H1 (cell line): ENCODE measurements at regions not wholly inside any gene's neighbourhood (a gene's known extent, or its start where the extent isn't known, plus 50 kb on each side); places are given as distances from the start of the nearest gene placed in this dataset.

Source experiments
- CTCF ChIA-PET: fragments of 300-600 bp; sonication (Branson Sonifier 250); formaldehyde crosslinking; loops from one replicate; lab custom pipeline; 2021; ENCODE audit not compliant: partially characterized antibody; lab: Charles Lee
- POLR2A ChIA-PET: fragments of 300-600 bp; sonication (Branson Sonifier 250); formaldehyde crosslinking; loops from one replicate; lab custom pipeline; 2021; ENCODE audit warnings: inconsistent platforms; ENCODE audit not compliant: partially characterized antibody; lab: Charles Lee
- DNase-seq, 2 experiments: peaks; one replicate each; pipeline versions ENCODE4 v3.0.0 to v3.0.0-alpha.2; 2010 to 2022; ENCODE audit warnings: low spot score in 2 of 2, low read depth in 1 of 2, mixed read lengths in 1 of 2
- FAIRE-seq: peaks from 2 replicates; lab custom pipeline; 2011; peaks lifted over from hg19 to GRCh38; lab: Jason Lieb, UNC
- H2AFZ ChIP-seq: 2 replicates; pipeline ENCODE4 v1.8.1; 2012; ENCODE audit warnings: low read length, inconsistent platforms
- H2AK5ac ChIP-seq: 2 replicates; pipeline ENCODE4 v1.6.1; 2013; ENCODE audit warnings: low read depth, low read length
- H2BK120ac ChIP-seq: replicated peaks from 2 replicates; pipeline ENCODE3; 2013; ENCODE audit warnings: low read depth, low read length, inconsistent platforms
- H2BK12ac ChIP-seq: 2 replicates; pipeline ENCODE4 v1.6.1; 2013; ENCODE audit warnings: low read depth, low read length
- H2BK15ac ChIP-seq: 2 replicates; pipeline ENCODE4 v1.6.1; 2013; ENCODE audit warnings: low read length
- H2BK20ac ChIP-seq: 2 replicates; pipeline ENCODE4 v1.6.1; 2013; ENCODE audit warnings: low read length
- H2BK5ac ChIP-seq: 2 replicates; pipeline ENCODE4 v1.6.1; 2013; ENCODE audit warnings: low read depth, low read length
- H3K14ac ChIP-seq: 2 replicates; pipeline ENCODE4 v1.6.1; 2013; ENCODE audit warnings: inconsistent platforms; ENCODE audit not compliant: insufficient read length
- H3K18ac ChIP-seq: 2 replicates; pipeline ENCODE4 v1.6.1; 2013; ENCODE audit warnings: low read length; ENCODE audit errors: extremely low read depth
- H3K23ac ChIP-seq: 2 replicates; pipeline ENCODE4 v1.6.1; 2013; ENCODE audit warnings: inconsistent platforms; ENCODE audit not compliant: insufficient read length
- H3K23me2 ChIP-seq: 2 replicates; pipeline ENCODE4 v1.6.1; 2013; ENCODE audit warnings: low read depth, low read length
- H3K27ac ChIP-seq: 2 replicates; pipeline ENCODE4 v1.6.1; 2011; ENCODE audit warnings: low read depth, low read length, inconsistent platforms
- H3K27me3 ChIP-seq, 4 experiments: replicated peaks in 1 of 4; 1 replicate in 1 of 4; 2 replicates in 3 of 4; pipeline versions ENCODE4 v1.6.1 to v1.8.1; 2011 to 2013; ENCODE audit warnings: low read length in 3 of 4, mild to moderate bottlenecking in 3 of 4, inconsistent platforms in 2 of 4, mixed read lengths in 2 of 4, moderate library complexity in 1 of 4; ENCODE audit not compliant: control insufficient read depth in 3 of 4, insufficient read depth in 3 of 4; ENCODE audit errors: extremely low read depth in 1 of 4
- H3K36me3 ChIP-seq, 4 experiments: 2 replicates each; pipeline versions ENCODE4 v1.6.1 to v1.8.1; 2011 to 2013; ENCODE audit warnings: mild to moderate bottlenecking in 4 of 4, low read length in 3 of 4, moderate library complexity in 2 of 4, control low read depth in 1 of 4, inconsistent platforms in 1 of 4; ENCODE audit not compliant: insufficient read depth in 4 of 4, control insufficient read depth in 2 of 4
- H3K4ac ChIP-seq: replicated peaks from 2 replicates; pipeline ENCODE3; 2013; ENCODE audit warnings: low read length, low read depth, mixed read lengths, inconsistent platforms; ENCODE audit not compliant: insufficient read length
- H3K4me1 ChIP-seq, 4 experiments: replicated peaks in 1 of 4; 1 replicate in 1 of 4; 2 replicates in 3 of 4; pipeline versions ENCODE4 v1.6.1 to v1.8.1; 2011 to 2013; ENCODE audit warnings: low read length in 3 of 4, inconsistent platforms in 2 of 4, mixed read lengths in 1 of 4; ENCODE audit not compliant: insufficient read depth in 4 of 4, control insufficient read depth in 3 of 4
- H3K4me2 ChIP-seq, 2 experiments: 2 replicates each; pipeline versions ENCODE4 v1.6.1 to v1.8.1; 2011 to 2013; ENCODE audit warnings: low read depth in 2 of 2, low read length in 2 of 2, control low read depth in 1 of 2, inconsistent platforms in 1 of 2, mild to moderate bottlenecking in 1 of 2; ENCODE audit not compliant: insufficient read depth in 1 of 2
- H3K4me3 ChIP-seq, 4 experiments: fragments of 200-600, 300-600 bp in 1 of 4; sonication (generic), shearing (Covaris generic), sonication (Bioruptor Twin) in 1 of 4; 2 replicates each; pipeline versions ENCODE4 v1.5.1 to v1.8.1; 2011 to 2016; ENCODE audit warnings: low read length in 4 of 4, low read depth in 3 of 4, control low read depth in 2 of 4, inconsistent platforms in 2 of 4, mild to moderate bottlenecking in 2 of 4, mixed read lengths in 1 of 4, moderate library complexity in 1 of 4; ENCODE audit not compliant: insufficient read depth in 2 of 4; ENCODE audit errors: extremely low read depth in 1 of 4
- H3K56ac ChIP-seq: replicated peaks from 2 replicates; pipeline ENCODE3; 2013; ENCODE audit warnings: low read depth, mild to moderate bottlenecking, mixed read lengths, low read length, inconsistent platforms; ENCODE audit not compliant: insufficient read length
- H3K79me1 ChIP-seq: 2 replicates; pipeline ENCODE4 v1.6.1; 2013; ENCODE audit warnings: low read depth, low read length, control low read depth
- H3K79me2 ChIP-seq, 2 experiments: 2 replicates each; pipeline versions ENCODE4 v1.6.1 to v1.8.1; 2012 to 2013; ENCODE audit warnings: low read length in 2 of 2, mild to moderate bottlenecking in 2 of 2, inconsistent platforms in 1 of 2; ENCODE audit not compliant: insufficient read depth in 2 of 2, control insufficient read depth in 1 of 2
- H3K9ac ChIP-seq, 4 experiments: replicated peaks in 1 of 4; 1 replicate in 1 of 4; 2 replicates in 3 of 4; pipeline versions ENCODE4 v1.6.1 to v1.8.1; 2011 to 2013; ENCODE audit warnings: low read depth in 3 of 4, low read length in 3 of 4, control low read depth in 2 of 4, mild to moderate bottlenecking in 2 of 4, moderate library complexity in 2 of 4, inconsistent platforms in 1 of 4; ENCODE audit errors: extremely low read depth in 1 of 4
- H3K9me3 ChIP-seq, 2 experiments: 2 replicates each; pipeline versions ENCODE4 v1.6.1 to v1.8.1; 2012 to 2013; ENCODE audit warnings: mild to moderate bottlenecking in 2 of 2, moderate library complexity in 2 of 2, control low read depth in 1 of 2, inconsistent platforms in 1 of 2, low read depth in 1 of 2, low read length in 1 of 2, mixed read lengths in 1 of 2; ENCODE audit not compliant: insufficient read depth in 2 of 2
- H4K20me1 ChIP-seq, 2 experiments: replicated peaks in 1 of 2; 2 replicates each; pipeline versions ENCODE3 to v1.8.1; 2011 to 2013; ENCODE audit warnings: inconsistent platforms in 2 of 2, low read length in 2 of 2, mild to moderate bottlenecking in 1 of 2; ENCODE audit not compliant: insufficient read depth in 2 of 2, control insufficient read depth in 1 of 2
- H4K5ac ChIP-seq: 2 replicates; pipeline ENCODE4 v1.6.1; 2013; ENCODE audit warnings: low read length, low read depth, mixed read lengths, inconsistent platforms; ENCODE audit not compliant: insufficient read length
- H4K8ac ChIP-seq: 2 replicates; pipeline ENCODE4 v1.8.0; 2013; ENCODE audit warnings: mild to moderate bottlenecking, moderate library complexity, low read length, inconsistent platforms; ENCODE audit not compliant: insufficient read depth; ENCODE audit errors: extremely low read depth
- H4K91ac ChIP-seq: replicated peaks from 2 replicates; pipeline ENCODE3; 2013; ENCODE audit warnings: low read length, mixed read lengths, inconsistent platforms; ENCODE audit not compliant: insufficient read length
- ATF2 ChIP-seq: IDR thresholded peaks from 2 replicates; pipeline ENCODE4 v1.6.1; 2012; ENCODE audit warnings: low read length, inconsistent platforms
- CBX8 ChIP-seq: fragments of 300-800, 300-1000 bp; sonication (generic); IDR thresholded peaks from 2 replicates; pipeline ENCODE4 v1.7.1; 2016; ENCODE audit warnings: low read depth, low read length, borderline replicate concordance
- CHD1 ChIP-seq: IDR thresholded peaks from 2 replicates; pipeline ENCODE4 v1.6.1; 2012; ENCODE audit warnings: low read depth, low read length, improper control_type of control experiment
- CHD2 ChIP-seq: IDR thresholded peaks from 2 replicates; pipeline ENCODE4 v1.6.1; 2012; ENCODE audit warnings: low read length, improper control_type of control experiment
- PHF8 ChIP-seq: fragments of 200-600 bp; sonication (generic); conservative IDR thresholded peaks from 2 replicates; pipeline ENCODE4 v1.7.1; 2012; ENCODE audit warnings: low read depth, mild to moderate bottlenecking, inconsistent platforms, low read length, moderate library complexity
- RAD21 ChIP-seq, 2 experiments: IDR thresholded peaks in 1 of 2; conservative IDR thresholded peaks in 1 of 2; 2 replicates each; pipeline ENCODE4 v1.6.1; 2011; ENCODE audit warnings: low read depth in 2 of 2, low read length in 2 of 2, improper control_type of control experiment in 1 of 2, inconsistent platforms in 1 of 2, mild to moderate bottlenecking in 1 of 2, moderate library complexity in 1 of 2
- SUZ12 ChIP-seq: fragments of 200-600 bp; sonication (generic); IDR thresholded peaks from 2 replicates; pipeline ENCODE4 v1.6.1; 2012; ENCODE audit warnings: mild to moderate bottlenecking, inconsistent platforms, low read length, moderate library complexity, mixed read lengths
- TEAD4 ChIP-seq: IDR thresholded peaks from 2 replicates; pipeline ENCODE4 v1.6.1; 2012; ENCODE audit warnings: low read depth, low read length, inconsistent platforms, mixed read lengths
- WGBS, 2 experiments: shearing (Covaris generic) in 1 of 2; methylation state at CpG; one replicate each; pipeline versions ENCODE4 v1.1.6 to v1.1.7; 2013 to 2015; ENCODE audit warnings: low lambda C conversion rate in 2 of 2, mixed read lengths in 2 of 2, inconsistent platforms in 1 of 2, low coverage in 1 of 2, missing lambda C conversion rate in 1 of 2; ENCODE audit not compliant: insufficient replicate concordance in 2 of 2, insufficient coverage in 1 of 2, insufficient read length in 1 of 2; ENCODE audit errors: extremely low coverage in 1 of 2, missing lambda C conversion rate in 1 of 2; 5-methylcytosine and 5-hydroxymethylcytosine counted together
- TF ChIP-seq, protein P1 (sequence below), 3 experiments: IDR thresholded peaks; 1 replicate in 2 of 3; 2 replicates in 1 of 3; pipeline versions ENCODE4 v1.5.1 to v1.6.1; 2011; ENCODE audit warnings: low read length in 3 of 3, mild to moderate bottlenecking in 3 of 3, inconsistent platforms in 2 of 3, low read depth in 1 of 3, moderate library complexity in 1 of 3; ENCODE audit not compliant: insufficient read depth in 1 of 3; ENCODE audit errors: control extremely low read depth in 1 of 3

- Histone ChIP-seq H3K36me3 (no peaks in the 10 kb centered on the region), H3K27ac (no peak overlapping the region), H3K18ac (no peak overlapping the region), H3K9ac (no peak overlapping the region), H4K20me1 (no peaks in the 10 kb centered on the region), H3K4me1 (no peaks in the 10 kb centered on the region), H3K56ac (no peak overlapping the region), H4K91ac (no peak overlapping the region), H2BK5ac (no peak overlapping the region), H3K14ac (no peak overlapping the region), H2AK5ac (no peak overlapping the region), H4K8ac (no peak overlapping the region; the same call in 1 of the 2 replicates), H3K4ac (no peak overlapping the region), H2BK12ac (0 out of 2 replicates have a peak overlapping the region, but pooled peaks have one; percentile 50), H3K23me2 (no peaks in the 10 kb centered on the region), H2BK20ac (no peak overlapping the region), H3K4me2 (no peak overlapping the region), H3K79me1 (no peaks in the 10 kb centered on the region), H3K4me3 (no peak overlapping the region), H3K23ac (no peak overlapping the region), H3K27me3 (no peaks in the 10 kb centered on the region), H3K79me2 (no peaks in the 10 kb centered on the region), H3K9me3 (no peaks in the 10 kb centered on the region), H2AFZ (peak overlapping the region; percentile 95), H2BK15ac (no peak overlapping the region), H4K5ac (no peak overlapping the region), H2BK120ac (no peak overlapping the region)
- ChIA-PET CTCF (interaction anchor here (0.6 to 1.9 kb wide), 23 partner anchors 9 to 1050 kb away, joined by 3 to 7 read pairs (median 3); no protein-coding TSS in a partner anchor), POLR2A (no interaction called here)
- 77% methylated on average over 4 of the region's 4 CpGs; no CpG with 5 or more reads in 1 of the 2 experiments for WGBS, 2 experiments
- DNase-seq (peak; percentile 54 to 69), FAIRE-seq (peak; percentile 88)
- no peak for TF ChIP-seq CHD2
- TF ChIP-seq CHD1 = no peak
- TF ChIP-seq, protein P1, sequence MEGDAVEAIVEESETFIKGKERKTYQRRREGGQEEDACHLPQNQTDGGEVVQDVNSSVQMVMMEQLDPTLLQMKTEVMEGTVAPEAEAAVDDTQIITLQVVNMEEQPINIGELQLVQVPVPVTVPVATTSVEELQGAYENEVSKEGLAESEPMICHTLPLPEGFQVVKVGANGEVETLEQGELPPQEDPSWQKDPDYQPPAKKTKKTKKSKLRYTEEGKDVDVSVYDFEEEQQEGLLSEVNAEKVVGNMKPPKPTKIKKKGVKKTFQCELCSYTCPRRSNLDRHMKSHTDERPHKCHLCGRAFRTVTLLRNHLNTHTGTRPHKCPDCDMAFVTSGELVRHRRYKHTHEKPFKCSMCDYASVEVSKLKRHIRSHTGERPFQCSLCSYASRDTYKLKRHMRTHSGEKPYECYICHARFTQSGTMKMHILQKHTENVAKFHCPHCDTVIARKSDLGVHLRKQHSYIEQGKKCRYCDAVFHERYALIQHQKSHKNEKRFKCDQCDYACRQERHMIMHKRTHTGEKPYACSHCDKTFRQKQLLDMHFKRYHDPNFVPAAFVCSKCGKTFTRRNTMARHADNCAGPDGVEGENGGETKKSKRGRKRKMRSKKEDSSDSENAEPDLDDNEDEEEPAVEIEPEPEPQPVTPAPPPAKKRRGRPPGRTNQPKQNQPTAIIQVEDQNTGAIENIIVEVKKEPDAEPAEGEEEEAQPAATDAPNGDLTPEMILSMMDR (IDR thresholded peaks at IDR 0.05; ENCODE audit: control extremely low read depth in 1 of 3, insufficient read depth in 1 of 3, low read depth in 1 of 3, low read length in 3 of 3) = peak in 2 of 3 experiments; percentile 41 to 64; a peak in 2 of 4 replicates
- no peak for TF ChIP-seq CBX8
- no peak for TF ChIP-seq PHF8
- TF ChIP-seq RAD21 (IDR thresholded peaks at IDR 0.05 in 1 of 2, conservative IDR thresholded peaks at IDR 0.05 in 1 of 2; ENCODE audit: low read depth in 2 of 2, low read length in 2 of 2) = peak; percentile 59
- no peak for TF ChIP-seq ATF2
- TF ChIP-seq SUZ12 = no peak
- no peak for TF ChIP-seq TEAD4
These were observed 613.7 kb upstream of the CDH18 start for GRCh38 chr5:20601678-20602100.
